ENCODE measurements at regions not wholly inside any gene's neighbourhood (a gene's known extent, or its start where the extent isn't known, plus 50 kb on each side); places are given as distances from the start of the nearest gene placed in this dataset.

DNA sequence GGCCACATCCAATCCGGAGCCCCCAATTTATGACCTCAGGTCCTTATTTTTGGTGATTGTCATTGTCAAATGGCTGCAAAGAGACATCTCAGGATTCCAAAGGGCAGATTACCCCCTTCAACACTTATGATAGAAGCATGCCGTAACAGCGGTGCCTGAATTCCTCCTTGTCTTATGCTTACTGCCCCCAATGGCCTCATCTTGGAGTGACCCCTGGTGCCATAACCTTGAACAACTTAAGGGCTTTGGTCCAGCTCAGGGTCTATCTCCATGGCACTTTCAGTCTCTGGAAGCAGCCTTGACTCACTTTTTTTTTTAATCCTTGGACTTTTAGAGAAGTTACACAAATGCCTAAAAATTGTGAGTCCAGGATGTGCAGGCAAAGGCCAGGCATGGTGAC is 171.6 kb upstream of the ZNF507 start:
- H3K36me3 ChIP-seq = no peaks in the 10 kb centered on the region
- intact Hi-C loops (cut with DNase I) = no loop called here
- H3K27me3 ChIP-seq = no peaks in the 10 kb centered on the region
- H3K9me3 ChIP-seq = no peaks in the 10 kb centered on the region
- TF ChIP-seq, protein P1, sequence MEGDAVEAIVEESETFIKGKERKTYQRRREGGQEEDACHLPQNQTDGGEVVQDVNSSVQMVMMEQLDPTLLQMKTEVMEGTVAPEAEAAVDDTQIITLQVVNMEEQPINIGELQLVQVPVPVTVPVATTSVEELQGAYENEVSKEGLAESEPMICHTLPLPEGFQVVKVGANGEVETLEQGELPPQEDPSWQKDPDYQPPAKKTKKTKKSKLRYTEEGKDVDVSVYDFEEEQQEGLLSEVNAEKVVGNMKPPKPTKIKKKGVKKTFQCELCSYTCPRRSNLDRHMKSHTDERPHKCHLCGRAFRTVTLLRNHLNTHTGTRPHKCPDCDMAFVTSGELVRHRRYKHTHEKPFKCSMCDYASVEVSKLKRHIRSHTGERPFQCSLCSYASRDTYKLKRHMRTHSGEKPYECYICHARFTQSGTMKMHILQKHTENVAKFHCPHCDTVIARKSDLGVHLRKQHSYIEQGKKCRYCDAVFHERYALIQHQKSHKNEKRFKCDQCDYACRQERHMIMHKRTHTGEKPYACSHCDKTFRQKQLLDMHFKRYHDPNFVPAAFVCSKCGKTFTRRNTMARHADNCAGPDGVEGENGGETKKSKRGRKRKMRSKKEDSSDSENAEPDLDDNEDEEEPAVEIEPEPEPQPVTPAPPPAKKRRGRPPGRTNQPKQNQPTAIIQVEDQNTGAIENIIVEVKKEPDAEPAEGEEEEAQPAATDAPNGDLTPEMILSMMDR (IDR thresholded peaks at IDR 0.05) = no peak
- no peaks in the 10 kb centered on the region for H3K4me1 ChIP-seq
- H3K27ac ChIP-seq = no peak overlapping the region
- DNase-seq = peak; percentile 0
- H3K4me3 ChIP-seq = no peak overlapping the region
- H3K9ac ChIP-seq (ENCODE audit: low read depth in 2 of 2, low read length in 2 of 2) = no peak overlapping the region

DNA sequence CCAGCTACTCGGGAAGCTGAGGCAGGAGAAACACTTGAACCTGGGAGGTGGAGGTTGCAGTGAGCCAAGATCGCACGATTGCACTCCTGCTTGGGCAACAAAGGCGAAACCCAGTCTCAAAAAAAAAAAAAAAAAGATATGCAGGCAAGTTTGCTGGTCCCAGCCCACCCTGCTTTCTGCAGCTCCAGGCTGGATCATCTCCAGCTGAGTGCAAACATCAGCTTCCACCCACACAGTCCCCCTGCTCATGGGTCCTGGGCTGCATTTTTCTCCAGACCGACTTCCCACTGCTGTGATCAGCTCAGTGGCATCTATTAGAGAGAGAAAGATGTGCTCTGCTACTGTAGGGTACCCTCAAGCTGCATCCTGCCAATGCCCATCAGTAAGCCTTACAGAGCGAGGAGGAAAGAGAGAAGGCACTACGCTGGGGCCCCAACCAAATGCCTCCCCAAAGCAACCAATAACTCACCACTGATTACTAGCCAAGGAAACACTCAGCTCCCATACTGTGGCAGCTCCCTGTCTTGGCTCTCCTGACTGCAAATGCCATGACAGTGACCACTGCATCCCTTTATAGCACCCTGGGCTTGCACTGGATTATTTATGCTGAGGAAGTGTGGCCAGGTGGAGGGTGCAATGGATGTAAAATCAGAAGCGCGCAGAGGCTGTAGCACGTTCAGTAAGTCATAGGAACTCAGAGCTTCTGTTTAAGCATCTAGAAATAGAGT is 170.9 kb upstream of the ZNF507 start:
- no peaks in the 10 kb centered on the region for H3K27me3 ChIP-seq
- no peak overlapping the region for H3K27ac ChIP-seq
- no peak overlapping the region for H3K4me3 ChIP-seq
- H3K9me3 ChIP-seq = no peaks in the 10 kb centered on the region
- no peak overlapping the region for H3K9ac ChIP-seq (ENCODE audit: low read depth in 2 of 2, low read length in 2 of 2)
- TF ChIP-seq, protein P1 (IDR thresholded peaks at IDR 0.05) = no peak
- intact Hi-C loops (cut with DNase I) = no loop called here
- H3K36me3 ChIP-seq = no peaks in the 10 kb centered on the region
- no peaks in the 10 kb centered on the region for H3K4me1 ChIP-seq
- DNase-seq = peak; percentile 0

DNA sequence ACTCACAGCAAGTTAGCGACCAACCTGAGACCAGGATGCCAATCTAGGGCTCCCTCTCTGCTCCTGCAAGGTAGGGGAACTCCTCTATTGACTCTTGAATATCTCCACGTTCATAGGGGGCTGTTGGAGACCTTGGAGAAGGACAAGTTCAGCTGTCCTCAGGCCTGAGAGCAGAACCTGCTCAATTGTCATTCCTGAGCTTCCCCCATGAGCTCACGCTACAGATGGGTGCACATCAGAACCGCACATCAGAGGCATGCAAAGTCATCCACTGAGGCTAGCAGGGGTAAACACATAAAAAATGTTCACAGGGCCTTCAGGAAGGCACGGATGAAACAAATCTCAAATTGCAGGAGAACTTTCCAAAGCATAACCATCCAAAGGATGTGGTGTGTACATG is 168.8 kb upstream of the ZNF507 start:
- Histone ChIP-seq H3K9ac (ENCODE audit: low read depth in 2 of 2, low read length in 2 of 2) (no peak overlapping the region), H3K4me1 (no peaks in the 10 kb centered on the region), H3K9me3 (no peaks in the 10 kb centered on the region), H3K36me3 (no peaks in the 10 kb centered on the region), H3K27ac (no peak overlapping the region), H3K4me3 (no peak overlapping the region), H3K27me3 (no peaks in the 10 kb centered on the region)
- TF ChIP-seq, protein P1 (IDR thresholded peaks at IDR 0.05) = no peak
- DNase-seq = peak; percentile 3
- intact Hi-C loops (cut with DNase I) = no loop called here

DNA sequence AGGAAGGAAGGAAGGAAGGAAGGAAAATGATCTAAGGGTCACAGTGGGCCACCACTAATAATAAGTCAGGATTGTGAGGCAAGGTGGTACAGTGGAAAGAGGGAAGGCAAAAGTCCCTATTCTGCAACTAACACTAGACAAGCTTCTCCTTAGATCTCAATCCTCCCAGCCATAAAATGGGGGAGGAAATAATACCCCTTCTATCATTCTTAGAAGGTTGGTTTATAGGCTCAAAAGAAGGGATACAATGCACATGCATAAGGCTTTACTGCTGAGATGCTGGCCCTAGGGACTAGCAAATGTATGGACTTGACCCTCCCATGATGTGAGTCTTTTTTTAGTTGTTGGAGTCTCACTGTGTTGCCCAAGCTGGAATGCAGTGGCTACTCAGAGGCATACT is 167.7 kb upstream of the ZNF507 start:
- Histone ChIP-seq H3K9ac (ENCODE audit: low read depth in 2 of 2, low read length in 2 of 2) (no peak overlapping the region), H3K27me3 (no peaks in the 10 kb centered on the region), H3K36me3 (no peaks in the 10 kb centered on the region), H3K4me3 (no peak overlapping the region), H3K9me3 (no peaks in the 10 kb centered on the region), H3K4me1 (no peaks in the 10 kb centered on the region), H3K27ac (no peak overlapping the region)
- DNase-seq = no peak
- intact Hi-C loops (cut with DNase I) = no loop called here
- TF ChIP-seq, protein P1 (IDR thresholded peaks at IDR 0.05) = no peak

DNA sequence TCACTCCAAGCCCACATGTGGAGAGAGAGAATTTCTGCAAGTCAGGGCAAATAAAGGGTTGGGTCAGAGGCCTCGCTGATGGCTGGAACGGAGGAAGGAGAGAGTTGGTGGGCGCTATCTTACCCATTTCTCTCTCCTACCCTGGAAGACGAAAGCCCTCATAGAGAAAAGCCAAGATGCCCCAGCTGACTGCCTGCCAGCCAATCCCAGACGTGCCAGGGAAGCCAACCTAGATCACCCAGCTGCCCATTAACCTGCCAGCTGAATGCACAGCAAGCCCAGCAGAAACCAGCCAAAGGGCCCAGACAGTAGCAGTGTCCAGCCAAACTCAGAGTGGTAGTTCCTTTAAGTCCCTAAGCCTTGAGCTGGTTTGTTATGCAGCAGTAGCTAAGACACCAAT is 167.0 kb upstream of the ZNF507 start:
- no peaks in the 10 kb centered on the region for H3K4me1 ChIP-seq
- H3K9ac ChIP-seq (ENCODE audit: low read depth in 2 of 2, low read length in 2 of 2) = no peak overlapping the region
- H3K27me3 ChIP-seq = no peaks in the 10 kb centered on the region
- H3K27ac ChIP-seq = no peak overlapping the region
- intact Hi-C loops (cut with DNase I) = no loop called here
- DNase-seq = no peak
- no peaks in the 10 kb centered on the region for H3K9me3 ChIP-seq
- no peak overlapping the region for H3K4me3 ChIP-seq
- TF ChIP-seq, protein P1 (IDR thresholded peaks at IDR 0.05) = no peak
- no peaks in the 10 kb centered on the region for H3K36me3 ChIP-seq
